C4-2B (cell line): ENCODE measurements at regions not wholly inside any gene's neighbourhood (a gene's known extent, or its start where the extent isn't known, plus 50 kb on each side); places are given as distances from the start of the nearest gene placed in this dataset.

Experiments
- H3K27ac ChIP-seq: fragments of 450-650 bp; 2 replicates; pipeline ENCODE4 v1.5.1; 2017
- ZFX ChIP-seq: fragments of 450-650 bp; IDR thresholded peaks from 2 replicates; pipeline ENCODE4 v1.6.1; 2017
- TF ChIP-seq, protein P1 (sequence below): fragments of 450-650 bp; conservative IDR thresholded peaks from 2 replicates; pipeline ENCODE4 v1.5.1; 2017; ENCODE audit warnings: mild to moderate bottlenecking

- no peak for TF ChIP-seq ZFX
- TF ChIP-seq, protein P1, sequence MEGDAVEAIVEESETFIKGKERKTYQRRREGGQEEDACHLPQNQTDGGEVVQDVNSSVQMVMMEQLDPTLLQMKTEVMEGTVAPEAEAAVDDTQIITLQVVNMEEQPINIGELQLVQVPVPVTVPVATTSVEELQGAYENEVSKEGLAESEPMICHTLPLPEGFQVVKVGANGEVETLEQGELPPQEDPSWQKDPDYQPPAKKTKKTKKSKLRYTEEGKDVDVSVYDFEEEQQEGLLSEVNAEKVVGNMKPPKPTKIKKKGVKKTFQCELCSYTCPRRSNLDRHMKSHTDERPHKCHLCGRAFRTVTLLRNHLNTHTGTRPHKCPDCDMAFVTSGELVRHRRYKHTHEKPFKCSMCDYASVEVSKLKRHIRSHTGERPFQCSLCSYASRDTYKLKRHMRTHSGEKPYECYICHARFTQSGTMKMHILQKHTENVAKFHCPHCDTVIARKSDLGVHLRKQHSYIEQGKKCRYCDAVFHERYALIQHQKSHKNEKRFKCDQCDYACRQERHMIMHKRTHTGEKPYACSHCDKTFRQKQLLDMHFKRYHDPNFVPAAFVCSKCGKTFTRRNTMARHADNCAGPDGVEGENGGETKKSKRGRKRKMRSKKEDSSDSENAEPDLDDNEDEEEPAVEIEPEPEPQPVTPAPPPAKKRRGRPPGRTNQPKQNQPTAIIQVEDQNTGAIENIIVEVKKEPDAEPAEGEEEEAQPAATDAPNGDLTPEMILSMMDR = no peak
- H3K27ac ChIP-seq = no peak overlapping the region
Observed at GRCh38 chr12:116473416-116473815, 85.8 kb upstream of the MAP1LC3B2 start.

DNA sequence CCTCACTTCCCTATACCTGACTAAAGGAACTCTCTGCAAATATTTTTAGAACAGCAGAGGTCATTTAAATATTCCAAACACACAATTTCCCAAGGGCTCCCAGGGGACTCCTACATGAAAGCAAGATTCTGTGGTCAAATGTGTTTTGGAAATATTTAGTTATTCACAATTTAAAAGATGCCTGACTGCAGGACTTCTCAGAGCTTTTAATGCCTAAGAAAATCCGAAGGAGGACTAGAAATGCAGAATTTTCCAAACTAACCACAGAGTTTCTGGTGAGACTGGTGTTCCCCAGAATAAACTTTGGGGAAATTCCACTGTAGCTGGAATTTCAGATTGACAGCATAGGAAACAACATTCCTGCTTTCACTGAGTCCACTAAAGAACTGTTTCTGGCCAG lies 84.8 kb upstream of the MAP1LC3B2 start:
- H3K27ac ChIP-seq = no peak overlapping the region
- TF ChIP-seq, protein P1 = no peak
- TF ChIP-seq ZFX = no peak

- no peak for TF ChIP-seq ZFX
- TF ChIP-seq, protein P1 = no peak
- no peak overlapping the region for H3K27ac ChIP-seq
Observed at GRCh38 chr12:116474899-116475298, 84.3 kb upstream of the MAP1LC3B2 start.

DNA sequence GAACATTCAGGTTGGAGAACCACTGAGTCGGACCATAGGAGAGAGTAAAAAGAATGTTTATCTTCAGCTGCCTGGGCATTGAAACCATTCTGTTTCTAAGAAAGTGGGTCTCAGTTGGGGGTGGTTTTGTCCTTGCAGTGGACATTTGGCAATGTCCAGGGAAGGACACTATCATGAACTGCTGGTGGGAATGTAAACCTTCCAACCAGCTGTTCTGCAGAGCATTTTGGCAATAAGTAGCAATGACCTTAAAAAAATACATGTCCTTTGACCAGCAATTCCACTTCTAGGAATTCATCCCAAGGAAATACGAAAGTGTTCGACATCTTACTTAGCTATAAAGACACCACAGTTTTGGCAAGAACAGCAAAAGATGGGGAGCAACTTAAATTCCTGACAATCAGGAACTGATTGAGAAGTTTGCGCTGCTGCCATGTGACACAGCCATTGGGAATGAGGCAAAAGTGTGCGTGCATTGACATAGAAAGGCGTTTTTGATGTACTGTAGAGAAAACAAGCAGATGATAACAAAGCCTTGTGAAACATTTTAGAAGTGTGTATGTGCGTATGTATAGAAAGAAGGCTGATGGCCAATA lies 82.9 kb upstream of the MAP1LC3B2 start:
- no peak for TF ChIP-seq ZFX
- TF ChIP-seq, protein P1 = no peak
- no peak overlapping the region for H3K27ac ChIP-seq

DNA sequence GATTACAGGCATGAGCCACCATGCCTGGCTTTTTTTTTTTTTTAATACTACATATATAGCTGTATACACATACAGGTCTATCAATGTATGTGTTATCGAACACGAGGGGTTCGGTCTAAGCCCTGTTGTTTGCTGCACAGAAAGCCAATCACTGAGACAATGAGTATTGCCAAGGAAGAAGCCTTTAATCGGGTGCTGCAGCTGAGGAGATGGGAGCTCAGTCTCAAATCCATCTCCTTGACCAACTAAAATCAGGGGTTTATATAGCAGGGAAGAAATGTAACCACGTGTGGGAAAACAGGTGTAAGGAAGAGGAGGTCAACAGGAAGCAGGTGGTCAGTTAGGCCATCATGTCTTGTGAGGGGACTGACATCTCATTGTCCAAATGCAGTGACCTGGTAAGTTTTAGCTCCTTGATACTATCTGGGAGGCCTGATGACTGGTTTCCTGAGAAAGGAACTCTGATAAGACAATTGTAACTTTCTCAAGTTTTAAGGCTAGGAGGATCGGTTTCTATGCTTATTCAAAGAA lies 80.9 kb upstream of the MAP1LC3B2 start:
- TF ChIP-seq, protein P1 = no peak
- TF ChIP-seq ZFX = no peak
- no peak overlapping the region for H3K27ac ChIP-seq

DNA sequence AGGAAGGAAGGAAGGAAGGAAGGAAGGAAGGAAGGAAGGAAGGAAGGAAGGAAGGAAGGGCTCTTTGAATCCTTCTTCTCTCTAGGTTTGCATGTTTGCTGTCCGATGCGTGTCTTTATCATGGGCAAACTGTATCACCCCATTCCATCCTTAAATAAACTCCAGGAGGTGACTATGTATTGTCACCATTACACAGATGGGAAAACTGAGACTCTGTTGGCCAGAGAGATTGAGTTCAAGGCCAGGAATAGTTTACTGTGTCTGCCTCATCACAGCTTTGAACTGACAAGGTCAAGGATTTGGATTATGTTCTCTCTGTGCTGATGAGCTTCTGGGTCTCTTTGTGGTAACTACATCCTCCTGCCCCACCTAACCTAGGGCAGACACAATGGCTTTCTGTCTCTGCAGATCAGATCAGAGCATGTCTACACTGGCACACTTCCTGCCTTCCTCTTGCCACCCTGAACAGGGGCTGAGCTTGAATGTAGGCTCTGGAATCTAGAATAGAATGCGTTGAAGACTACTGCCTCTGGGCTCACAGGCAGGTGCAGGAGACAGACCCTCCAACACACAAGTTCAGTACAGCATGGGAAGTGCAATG lies 78.9 kb upstream of the MAP1LC3B2 start:
- no peak overlapping the region for H3K27ac ChIP-seq
- TF ChIP-seq ZFX = no peak
- TF ChIP-seq, protein P1 = no peak

- no peak overlapping the region for H3K27ac ChIP-seq
- TF ChIP-seq ZFX = no peak
- TF ChIP-seq, protein P1 = no peak
Observed at GRCh38 chr12:116481726-116482125, 77.5 kb upstream of the MAP1LC3B2 start.
